DND-41 (cell line): ENCODE measurements at regions not wholly inside any gene's neighbourhood (a gene's known extent, or its start where the extent isn't known, plus 50 kb on each side); places are given as distances from the start of the nearest gene placed in this dataset.

Source experiments
- EZH2 ChIP-seq: IDR thresholded peaks from 3 replicates; pipeline ENCODE4 v1.6.1; 2012; ENCODE audit warnings: borderline replicate concordance, low read depth, mild to moderate bottlenecking, moderate library complexity, low read length, inconsistent platforms; ENCODE audit not compliant: severe bottlenecking
- TF ChIP-seq, protein P1 (sequence below): IDR thresholded peaks from 2 replicates; pipeline ENCODE4 v1.5.1; 2012; ENCODE audit warnings: borderline replicate concordance, low read length, moderate library complexity, mild to moderate bottlenecking; ENCODE audit not compliant: poor library complexity, severe bottlenecking; ENCODE audit errors: extremely low read depth

DNA sequence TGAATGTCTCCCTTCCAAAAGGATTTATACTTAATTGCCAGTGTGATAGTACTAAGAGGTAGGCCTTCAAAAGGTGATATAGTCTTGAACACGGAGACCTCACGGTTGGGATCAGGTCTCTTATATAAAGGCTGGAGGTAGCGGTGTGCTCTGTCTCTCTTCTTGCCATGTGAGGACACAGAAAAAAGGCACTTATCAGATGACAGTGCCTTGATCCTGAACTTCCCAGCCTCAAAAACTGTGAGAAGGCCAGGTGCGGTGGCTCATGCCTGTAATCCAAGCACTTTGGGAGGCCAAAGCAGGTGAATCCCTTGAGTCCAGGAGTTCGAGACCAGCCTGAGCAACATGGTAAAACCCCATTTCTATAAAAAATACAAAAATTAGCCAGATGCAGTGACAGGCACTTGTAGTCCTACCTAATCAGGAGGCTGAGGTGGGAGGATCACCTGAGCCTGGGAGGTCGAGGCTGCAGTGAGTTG is 108.9 kb upstream of the TOP3B start:
- TF ChIP-seq, protein P1, sequence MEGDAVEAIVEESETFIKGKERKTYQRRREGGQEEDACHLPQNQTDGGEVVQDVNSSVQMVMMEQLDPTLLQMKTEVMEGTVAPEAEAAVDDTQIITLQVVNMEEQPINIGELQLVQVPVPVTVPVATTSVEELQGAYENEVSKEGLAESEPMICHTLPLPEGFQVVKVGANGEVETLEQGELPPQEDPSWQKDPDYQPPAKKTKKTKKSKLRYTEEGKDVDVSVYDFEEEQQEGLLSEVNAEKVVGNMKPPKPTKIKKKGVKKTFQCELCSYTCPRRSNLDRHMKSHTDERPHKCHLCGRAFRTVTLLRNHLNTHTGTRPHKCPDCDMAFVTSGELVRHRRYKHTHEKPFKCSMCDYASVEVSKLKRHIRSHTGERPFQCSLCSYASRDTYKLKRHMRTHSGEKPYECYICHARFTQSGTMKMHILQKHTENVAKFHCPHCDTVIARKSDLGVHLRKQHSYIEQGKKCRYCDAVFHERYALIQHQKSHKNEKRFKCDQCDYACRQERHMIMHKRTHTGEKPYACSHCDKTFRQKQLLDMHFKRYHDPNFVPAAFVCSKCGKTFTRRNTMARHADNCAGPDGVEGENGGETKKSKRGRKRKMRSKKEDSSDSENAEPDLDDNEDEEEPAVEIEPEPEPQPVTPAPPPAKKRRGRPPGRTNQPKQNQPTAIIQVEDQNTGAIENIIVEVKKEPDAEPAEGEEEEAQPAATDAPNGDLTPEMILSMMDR: no peak
- TF ChIP-seq EZH2: no peak
